Heart left ventricle (tissue), 13 donors: ENCODE measurements at regions not wholly inside any gene's neighbourhood (a gene's known extent, or its start where the extent isn't known, plus 50 kb on each side); places are given as distances from the start of the nearest gene placed in this dataset.

Source experiments
- CTCF ChIP-seq, 12 donors: fragments of 200-600 bp; sonication (generic) in 4 of 12; IDR thresholded peaks; one replicate each; pipeline versions ENCODE4 v1.5.0 to v1.8.0; 2018 to 2022; ENCODE audit warnings: antibody characterized with exemption in 12 of 12, mild to moderate bottlenecking in 5 of 12
- POLR2A ChIP-seq, 2 donors: fragments of 450-650 bp; IDR thresholded peaks; one replicate each; pipeline ENCODE4 v1.6.1; 2017; ENCODE audit warnings: antibody characterized with exemption in 2 of 2, mild to moderate bottlenecking in 2 of 2, moderate library complexity in 2 of 2
- donor health status: ischemic (EF 13 %, LVEDD 7.1; RV severe dilation, severe dysfunction).
- donor health status: DM: no; HTN: yes; CAD: no.
- donor health status: DM: no; HTN: no; CAD: no.
- donor health status: ischemic (EF 25% LVEDD 6.9; RV normal size, moderate dysfunction).
- donor health status: ischemic (EF 25% LVEDD 5.7; RV mildly dilated, moderate dysfunction).
- donor health status: ischemic (EF 35%, LVEDD 5.7; RV mildly dilated, moderate dysfunction).
- donor health status: nonischemic (EF 11% LVEDD 7.7; RV severe dilation, severe dysfunction).
- donor health status: DM: yes; HTN: yes; CAD: no.
- donor health status: PGD.
- donor health status: ischemic (EF 29% LVEDD 5.4; RV normal size, mild dysfunction).
- donor health status: nonischemic (EF 23%, LVEDD 6.1; RV moderate dilation, normal function).

GRCh38 chr9:88872192-88872946 is 118.9 kb upstream of the S1PR3 start:
- no peak for TF ChIP-seq CTCF (IDR thresholded peaks at IDR 0.05)
- TF ChIP-seq POLR2A (IDR thresholded peaks at IDR 0.05) = no peak
